Suprapubic skin (tissue), 4 donors: ENCODE measurements at regions not wholly inside any gene's neighbourhood (a gene's known extent, or its start where the extent isn't known, plus 50 kb on each side); places are given as distances from the start of the nearest gene placed in this dataset.

ENCODE experiments used
- DNase-seq, 2 donors: peaks; one replicate each; pipeline ENCODE4 v3.0.0-alpha.2; 2019; ENCODE audit warnings: low spot score in 2 of 2
- H3K27ac ChIP-seq: fragments of 200-600 bp; sonication (generic); one replicate; pipeline ENCODE4 v1.5.1; 2019
- H3K27me3 ChIP-seq: fragments of 200-600 bp; sonication (generic); one replicate; pipeline ENCODE4 v1.5.1; 2019
- H3K36me3 ChIP-seq: fragments of 200-600 bp; sonication (generic); one replicate; pipeline ENCODE4 v1.5.1; 2019
- H3K4me1 ChIP-seq: fragments of 200-600 bp; sonication (generic); one replicate; pipeline ENCODE4 v1.5.1; 2019
- H3K4me3 ChIP-seq: fragments of 200-600 bp; sonication (generic); one replicate; pipeline ENCODE4 v1.5.1; 2019; ENCODE audit warnings: mild to moderate bottlenecking
- H3K9me3 ChIP-seq: fragments of 200-600 bp; sonication (generic); one replicate; pipeline ENCODE4 v1.5.1; 2019
- CTCF ChIP-seq, 2 donors: fragments of 200-600 bp in 1 of 2; fragments of 450-650 bp in 1 of 2; sonication (generic) in 1 of 2; IDR thresholded peaks; one replicate each; pipeline ENCODE4 v1.5.1; 2016 to 2019; ENCODE audit warnings: antibody characterized with exemption in 2 of 2, mild to moderate bottlenecking in 1 of 2, moderate library complexity in 1 of 2
- EP300 ChIP-seq: sonication (generic); formaldehyde crosslinking; IDR thresholded peaks from one replicate; pipeline ENCODE4 v1.6.1; 2017; ENCODE audit warnings: antibody characterized with exemption
- POLR2A ChIP-seq, 2 donors: fragments of 450-650 bp; IDR thresholded peaks; one replicate each; pipeline ENCODE4 v1.6.1; 2017; ENCODE audit warnings: antibody characterized with exemption in 2 of 2, mild to moderate bottlenecking in 2 of 2, moderate library complexity in 2 of 2
- POLR2AphosphoS5 ChIP-seq, 3 donors: sonication (generic); formaldehyde crosslinking; IDR thresholded peaks; one replicate each; pipeline ENCODE4 v1.6.1; 2017; ENCODE audit warnings: antibody characterized with exemption in 3 of 3
- WGBS: methylation state at CpG from one replicate; pipeline ENCODE4 v1.1.5; 2018; 5-methylcytosine and 5-hydroxymethylcytosine counted together

- H3K27me3 ChIP-seq = peaks cover 32% of the 10 kb centered on the region
- no peak for TF ChIP-seq POLR2AphosphoS5 (IDR thresholded peaks at IDR 0.05)
- TF ChIP-seq CTCF (IDR thresholded peaks at IDR 0.05) = no peak
- TF ChIP-seq POLR2A (IDR thresholded peaks at IDR 0.05) = no peak
- TF ChIP-seq EP300 = no peak
- no peaks in the 10 kb centered on the region for H3K4me1 ChIP-seq
- 58% methylated on average over 7 of the region's 7 CpGs for WGBS
- no peak for DNase-seq
- H3K27ac ChIP-seq = no peak overlapping the region
- no peaks in the 10 kb centered on the region for H3K9me3 ChIP-seq
- no peaks in the 10 kb centered on the region for H3K36me3 ChIP-seq
- H3K4me3 ChIP-seq = no peak overlapping the region
Measured at GRCh38 chr17:73758245-73758644, 114.0 kb upstream of the SDK2 start.

GRCh38 chr17:73759324-73759723, 115.1 kb upstream of the SDK2 start:
- Histone ChIP-seq H3K27ac (no peak overlapping the region), H3K4me1 (no peaks in the 10 kb centered on the region), H3K9me3 (no peaks in the 10 kb centered on the region), H3K4me3 (no peak overlapping the region), H3K36me3 (no peaks in the 10 kb centered on the region), H3K27me3 (peaks cover 25% of the 10 kb centered on the region)
- 73% methylated on average over 8 of the region's 8 CpGs for WGBS
- DNase-seq = no peak
- no peak for TF ChIP-seq EP300
- no peak for TF ChIP-seq CTCF (IDR thresholded peaks at IDR 0.05)
- no peak for TF ChIP-seq POLR2A (IDR thresholded peaks at IDR 0.05)
- TF ChIP-seq POLR2AphosphoS5 (IDR thresholded peaks at IDR 0.05) = no peak

- peaks cover 25% of the 10 kb centered on the region for H3K27me3 ChIP-seq
- no peak for TF ChIP-seq CTCF (IDR thresholded peaks at IDR 0.05)
- TF ChIP-seq POLR2AphosphoS5 (IDR thresholded peaks at IDR 0.05) = no peak
- TF ChIP-seq POLR2A (IDR thresholded peaks at IDR 0.05) = no peak
- no peak for TF ChIP-seq EP300
- H3K27ac ChIP-seq = no peak overlapping the region
- H3K4me3 ChIP-seq = no peak overlapping the region
- no peaks in the 10 kb centered on the region for H3K36me3 ChIP-seq
- no peaks in the 10 kb centered on the region for H3K4me1 ChIP-seq
- no peaks in the 10 kb centered on the region for H3K9me3 ChIP-seq
- DNase-seq = no peak
- 75% methylated on average over 18 of the region's 18 CpGs for WGBS
Measured at GRCh38 chr17:73759734-73760438, 115.6 kb upstream of the SDK2 start.

- Histone ChIP-seq H3K9me3 (no peaks in the 10 kb centered on the region), H3K27me3 (peaks cover 25% of the 10 kb centered on the region), H3K27ac (no peak overlapping the region), H3K4me3 (no peak overlapping the region), H3K36me3 (no peaks in the 10 kb centered on the region), H3K4me1 (no peaks in the 10 kb centered on the region)
- DNase-seq = no peak
- TF ChIP-seq POLR2A (IDR thresholded peaks at IDR 0.05) (no peak), POLR2AphosphoS5 (IDR thresholded peaks at IDR 0.05) (no peak), EP300 (no peak), CTCF (IDR thresholded peaks at IDR 0.05) (no peak)
- WGBS = 84% methylated on average over 5 of the region's 5 CpGs
Measured at GRCh38 chr17:73760439-73760758, 116.2 kb upstream of the SDK2 start.

GRCh38 chr17:73765824-73766563, 121.7 kb upstream of the SDK2 start:
- DNase-seq = no peak
- no peak for TF ChIP-seq CTCF (IDR thresholded peaks at IDR 0.05)
- TF ChIP-seq EP300 = no peak
- TF ChIP-seq POLR2A (IDR thresholded peaks at IDR 0.05) = no peak
- TF ChIP-seq POLR2AphosphoS5 (IDR thresholded peaks at IDR 0.05) = no peak
- 75% methylated on average over 14 of the region's 17 CpGs for WGBS
- H3K27ac ChIP-seq = no peak overlapping the region
- H3K9me3 ChIP-seq = no peaks in the 10 kb centered on the region
- H3K4me1 ChIP-seq = peaks cover 15% of the 10 kb centered on the region
- no peaks in the 10 kb centered on the region for H3K36me3 ChIP-seq
- H3K27me3 ChIP-seq = peaks cover 4% of the 10 kb centered on the region
- no peak overlapping the region for H3K4me3 ChIP-seq
